Lower leg skin (tissue), 3 donors: ENCODE measurements at regions not wholly inside any gene's neighbourhood (a gene's known extent, or its start where the extent isn't known, plus 50 kb on each side); places are given as distances from the start of the nearest gene placed in this dataset.

Experiments used
- CTCF ChIP-seq, 3 donors: fragments of 450-650 bp; IDR thresholded peaks; one replicate each; pipeline ENCODE4 v1.5.1; 2016; ENCODE audit warnings: antibody characterized with exemption in 3 of 3, mild to moderate bottlenecking in 3 of 3, moderate library complexity in 2 of 3
- POLR2A ChIP-seq, 2 donors: fragments of 450-650 bp; IDR thresholded peaks; one replicate each; pipeline ENCODE4 v1.6.1; 2016 to 2017; ENCODE audit warnings: antibody characterized with exemption in 2 of 2, mild to moderate bottlenecking in 1 of 2, moderate library complexity in 1 of 2

- no peak for TF ChIP-seq POLR2A (IDR thresholded peaks at IDR 0.05)
- no peak for TF ChIP-seq CTCF (IDR thresholded peaks at IDR 0.05)
Observed at GRCh38 chr22:48819961-48820360, 1007.7 kb downstream of the BRD1 start.
